Erythroblast (primary cell): ENCODE measurements at regions not wholly inside any gene's neighbourhood (a gene's known extent, or its start where the extent isn't known, plus 50 kb on each side); places are given as distances from the start of the nearest gene placed in this dataset.

Experiments
- GATA1 ChIP-seq: IDR thresholded peaks from 2 replicates; pipeline ENCODE4 v1.6.1; 2011; ENCODE audit warnings: low read depth, mild to moderate bottlenecking, control low read depth, low read length, moderate library complexity
- POLR2A ChIP-seq: IDR thresholded peaks from 2 replicates; pipeline ENCODE4 v1.6.1; 2011; ENCODE audit warnings: mild to moderate bottlenecking, low read length

GRCh38 chr6:71040043-71040442 is 83.2 kb upstream of the B3GAT2 start:
- no peak for TF ChIP-seq POLR2A
- TF ChIP-seq GATA1, result no peak
